Neural cell (in vitro differentiated cells): ENCODE measurements at regions not wholly inside any gene's neighbourhood (a gene's known extent, or its start where the extent isn't known, plus 50 kb on each side); places are given as distances from the start of the nearest gene placed in this dataset.

Experiments used
- CTCF ChIP-seq: fragments of 450-650 bp; IDR thresholded peaks from 2 replicates; pipeline ENCODE4 v1.5.1; 2014; ENCODE audit warnings: antibody characterized with exemption, mild to moderate bottlenecking, moderate library complexity; ENCODE audit not compliant: poor library complexity, severe bottlenecking
- EP300 ChIP-seq: fragments of 450-650 bp; conservative IDR thresholded peaks from 2 replicates; pipeline ENCODE4 v1.6.1; 2014; ENCODE audit warnings: antibody characterized with exemption, mild to moderate bottlenecking, moderate library complexity; ENCODE audit not compliant: poor library complexity, severe bottlenecking
- EZH2 ChIP-seq: fragments of 200-600, 300-800 bp; shearing (Covaris generic), sonication (generic); IDR thresholded peaks from 2 replicates; pipeline ENCODE4 v1.6.1; 2014; ENCODE audit warnings: antibody characterized with exemption, low read length, borderline replicate concordance, mild to moderate bottlenecking; ENCODE audit not compliant: insufficient read depth, poor library complexity, severe bottlenecking
- MXI1 ChIP-seq: fragments of 450-650 bp; conservative IDR thresholded peaks from 2 replicates; pipeline ENCODE4 v1.6.1; 2014; ENCODE audit warnings: antibody characterized with exemption, mild to moderate bottlenecking; ENCODE audit not compliant: poor library complexity, severe bottlenecking
- POLR2AphosphoS5 ChIP-seq: IDR thresholded peaks from 2 replicates; pipeline ENCODE4 v1.6.1; 2012
- RAD21 ChIP-seq: fragments of 450-650 bp; conservative IDR thresholded peaks from 2 replicates; pipeline ENCODE4 v1.6.1; 2014; ENCODE audit warnings: antibody characterized with exemption, mild to moderate bottlenecking, moderate library complexity
- REST ChIP-seq: IDR thresholded peaks from 2 replicates; pipeline ENCODE4 v1.6.1; 2012; ENCODE audit warnings: borderline replicate concordance

GRCh38 chr18:40915724-40916123 lies 1039.3 kb upstream of the PIK3C3 start:
- no peak for TF ChIP-seq CTCF
- no peak for TF ChIP-seq EZH2
- TF ChIP-seq REST: no peak
- TF ChIP-seq EP300: no peak
- TF ChIP-seq MXI1: no peak
- TF ChIP-seq RAD21: no peak
- TF ChIP-seq POLR2AphosphoS5: no peak
